Adrenal gland (tissue), 9 donors: ENCODE measurements at regions not wholly inside any gene's neighbourhood (a gene's known extent, or its start where the extent isn't known, plus 50 kb on each side); places are given as distances from the start of the nearest gene placed in this dataset.

ENCODE experiments used
- DNase-seq, 7 donors: peaks; one replicate each; pipeline ENCODE4 v3.0.0-alpha.2; 2019 to 2020
- H3K27ac ChIP-seq, 5 donors: fragments of 200-600 bp; sonication (generic) in 4 of 5; 1 replicate in 3 of 5; 2 replicates in 2 of 5; pipeline versions ENCODE4 v1.5.1 to v1.8.0; 2016 to 2020; ENCODE audit warnings: mild to moderate bottlenecking in 1 of 5
- H3K27me3 ChIP-seq: fragments of 200-600 bp; 2 replicates; pipeline ENCODE4 v1.8.0; 2021
- H3K36me3 ChIP-seq, 2 donors: fragments of 200-600 bp; replicated peaks in 1 of 2; 1 replicate in 1 of 2; 2 replicates in 1 of 2; pipeline versions ENCODE4 v1.5.1 to v1.8.0; 2018 to 2022
- H3K4me1 ChIP-seq, 2 donors: fragments of 200-600 bp; replicated peaks in 1 of 2; 1 replicate in 1 of 2; 2 replicates in 1 of 2; pipeline versions ENCODE4 v1.5.1 to v1.8.0; 2018 to 2021
- H3K4me3 ChIP-seq, 4 donors: fragments of 200-600 bp; sonication (generic) in 3 of 4; one replicate each; pipeline ENCODE4 v1.5.1; 2016 to 2018
- H3K9me3 ChIP-seq, 3 donors: fragments of 200-600 bp; sonication (generic) in 1 of 3; replicated peaks in 1 of 3; 1 replicate in 2 of 3; 2 replicates in 1 of 3; pipeline versions ENCODE4 v1.5.1 to v1.8.0; 2016 to 2021
- CTCF ChIP-seq, 6 experiments: fragments of 450-650 bp in 4 of 6; fragments of 200-600 bp in 2 of 6; sonication (generic) in 1 of 6; IDR thresholded peaks; 1 replicate in 5 of 6; 2 replicates in 1 of 6; pipeline versions ENCODE4 v1.5.1 to v1.8.0; 2016 to 2021; ENCODE audit warnings: antibody characterized with exemption in 6 of 6, mild to moderate bottlenecking in 2 of 6, moderate library complexity in 1 of 6
- POLR2A ChIP-seq, 2 donors: fragments of 450-650 bp; IDR thresholded peaks; one replicate each; pipeline ENCODE4 v1.6.1; 2017; ENCODE audit warnings: antibody characterized with exemption in 2 of 2, mild to moderate bottlenecking in 2 of 2, moderate library complexity in 1 of 2
- WGBS, 4 donors: extraction: QIAGEN DNeasy Blood & Tissue Kit in 2 of 4; methylation state at CpG; one replicate each; pipeline versions ENCODE4 v1.1.5 to v1.1.7; 2013 to 2017; 5-methylcytosine and 5-hydroxymethylcytosine counted together
- intact Hi-C, 2 donors: fragments of 100-400 bp; cut with DNase I; formaldehyde crosslinking; loops; one replicate each; pipeline versions ENCODE4 v1.14.1 to v1.15.0; 2022 to 2023
- donor health status: healthy with polysubstance abuse.
- donor health status: Bipolar disorder and iron deficiency.
- donor health status: DM: yes; HTN: yes; CAD: no.
- donor health status: DM: no; HTN: no; CAD: no.
- donor health status: DM: no; HTN: no; CAD: no.

GRCh38 chr4:65195666-65196065, 474.6 kb downstream of the EPHA5 start:
- DNase-seq, result no peak
- H3K27ac ChIP-seq, result no peak overlapping the region
- intact Hi-C loops, result no loop called here

GRCh38 chr4:65195002-65195401, 475.3 kb downstream of the EPHA5 start:
- no peaks in the 10 kb centered on the region for H3K4me1 ChIP-seq
- no peak for DNase-seq
- TF ChIP-seq CTCF (IDR thresholded peaks at IDR 0.05) (no peak), POLR2A (IDR thresholded peaks at IDR 0.05) (no peak)
- H3K4me3 ChIP-seq, result no peak overlapping the region
- WGBS, 4 donors, result 65 to 80% (median 77%) methylated on average over 2 of the region's 2 CpGs
- no peaks in the 10 kb centered on the region for H3K27me3 ChIP-seq
- intact Hi-C loops, result no loop called here
- no peaks in the 10 kb centered on the region for H3K36me3 ChIP-seq
- no peak overlapping the region for H3K27ac ChIP-seq
- H3K9me3 ChIP-seq, result no peaks in the 10 kb centered on the region

More at GRCh38 chr4:65195666-65196065, 474.6 kb downstream of the EPHA5 start:
- H3K4me3 ChIP-seq, result no peak overlapping the region
- TF ChIP-seq POLR2A (IDR thresholded peaks at IDR 0.05) (no peak), CTCF (IDR thresholded peaks at IDR 0.05) (no peak)
- no peaks in the 10 kb centered on the region for H3K9me3 ChIP-seq
- no peaks in the 10 kb centered on the region for H3K27me3 ChIP-seq
- H3K4me1 ChIP-seq, result no peaks in the 10 kb centered on the region
- 83 to 97% (median 89%) methylated on average over 4 to 5 of the region's 5 CpGs for WGBS, 4 donors
- H3K36me3 ChIP-seq, result no peaks in the 10 kb centered on the region

- WGBS, 4 donors, result 65 to 70% (median 68%) methylated on average over 7 of the region's 7 CpGs
- H3K9me3 ChIP-seq, result no peaks in the 10 kb centered on the region
- H3K27me3 ChIP-seq, result no peaks in the 10 kb centered on the region
- intact Hi-C loops, result no loop called here
- no peak for DNase-seq
- no peaks in the 10 kb centered on the region for H3K36me3 ChIP-seq
- H3K4me3 ChIP-seq, result no peak overlapping the region
- TF ChIP-seq POLR2A (IDR thresholded peaks at IDR 0.05) (no peak), CTCF (IDR thresholded peaks at IDR 0.05) (no peak)
- no peaks in the 10 kb centered on the region for H3K4me1 ChIP-seq
- H3K27ac ChIP-seq, result no peak overlapping the region
These were observed 476.3 kb downstream of the EPHA5 start for GRCh38 chr4:65193985-65194384.

GRCh38 chr4:65190780-65191179, 479.5 kb downstream of the EPHA5 start:
- no peaks in the 10 kb centered on the region for H3K9me3 ChIP-seq
- no peak overlapping the region for H3K4me3 ChIP-seq
- TF ChIP-seq CTCF (IDR thresholded peaks at IDR 0.05) (no peak), POLR2A (IDR thresholded peaks at IDR 0.05) (no peak)
- DNase-seq, result no peak
- 88 to 95% (median 95%) methylated on average over 2 of the region's 2 CpGs for WGBS, 4 donors
- no peaks in the 10 kb centered on the region for H3K27me3 ChIP-seq
- intact Hi-C loops, result no loop called here
- no peak overlapping the region for H3K27ac ChIP-seq
- H3K36me3 ChIP-seq, result no peaks in the 10 kb centered on the region
- H3K4me1 ChIP-seq, result no peaks in the 10 kb centered on the region
